ENCODE measurements at regions not wholly inside any gene's neighbourhood (a gene's known extent, or its start where the extent isn't known, plus 50 kb on each side); places are given as distances from the start of the nearest gene placed in this dataset.

DNA sequence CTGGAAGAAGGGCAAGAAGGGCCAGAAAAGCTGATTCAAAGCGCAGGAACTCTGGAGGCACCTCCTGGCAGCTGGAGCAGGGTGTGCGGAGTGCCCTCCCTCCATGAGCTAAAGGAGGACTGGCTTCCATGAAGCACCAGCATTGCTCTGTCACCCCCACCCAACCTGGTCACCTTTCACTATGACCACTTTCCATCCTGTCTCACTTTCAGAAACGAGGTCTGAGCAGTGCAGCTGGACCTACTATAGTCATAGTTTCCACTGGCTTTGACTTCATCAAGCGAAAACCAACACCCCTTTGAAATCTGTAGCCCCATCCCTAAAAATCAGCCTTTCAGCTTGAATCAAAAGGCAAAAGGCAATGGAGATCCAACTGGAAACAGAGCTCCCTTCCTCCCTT is 84.8 kb upstream of the CACNA1E start:
- TF ChIP-seq POLR2A (IDR thresholded peaks at IDR 0.05) = no peak
- TF ChIP-seq, protein P1, sequence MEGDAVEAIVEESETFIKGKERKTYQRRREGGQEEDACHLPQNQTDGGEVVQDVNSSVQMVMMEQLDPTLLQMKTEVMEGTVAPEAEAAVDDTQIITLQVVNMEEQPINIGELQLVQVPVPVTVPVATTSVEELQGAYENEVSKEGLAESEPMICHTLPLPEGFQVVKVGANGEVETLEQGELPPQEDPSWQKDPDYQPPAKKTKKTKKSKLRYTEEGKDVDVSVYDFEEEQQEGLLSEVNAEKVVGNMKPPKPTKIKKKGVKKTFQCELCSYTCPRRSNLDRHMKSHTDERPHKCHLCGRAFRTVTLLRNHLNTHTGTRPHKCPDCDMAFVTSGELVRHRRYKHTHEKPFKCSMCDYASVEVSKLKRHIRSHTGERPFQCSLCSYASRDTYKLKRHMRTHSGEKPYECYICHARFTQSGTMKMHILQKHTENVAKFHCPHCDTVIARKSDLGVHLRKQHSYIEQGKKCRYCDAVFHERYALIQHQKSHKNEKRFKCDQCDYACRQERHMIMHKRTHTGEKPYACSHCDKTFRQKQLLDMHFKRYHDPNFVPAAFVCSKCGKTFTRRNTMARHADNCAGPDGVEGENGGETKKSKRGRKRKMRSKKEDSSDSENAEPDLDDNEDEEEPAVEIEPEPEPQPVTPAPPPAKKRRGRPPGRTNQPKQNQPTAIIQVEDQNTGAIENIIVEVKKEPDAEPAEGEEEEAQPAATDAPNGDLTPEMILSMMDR (IDR thresholded peaks at IDR 0.05) = no peak

Measured in thyroid gland (tissue), 4 donors.